GM23248 (cell line): ENCODE measurements at regions not wholly inside any gene's neighbourhood (a gene's known extent, or its start where the extent isn't known, plus 50 kb on each side); places are given as distances from the start of the nearest gene placed in this dataset.

Source experiments
- DNase-seq: peaks from one replicate; pipeline ENCODE4 v3.0.0-alpha.2; 2015
- H2AFZ ChIP-seq: fragments of 200-600 bp; sonication (generic); 2 replicates; pipeline ENCODE4 v1.6.1; 2016; ENCODE audit warnings: antibody characterized with exemption
- H3F3A ChIP-seq: fragments of 200-600 bp; sonication (generic); 2 replicates; pipeline ENCODE4 v1.6.1; 2016; ENCODE audit warnings: mild to moderate bottlenecking, antibody characterized with exemption, mixed run types; ENCODE audit not compliant: insufficient read depth
- H3K27ac ChIP-seq: fragments of 200-600 bp; sonication (generic); 2 replicates; pipeline ENCODE4 v1.5.1; 2016; ENCODE audit warnings: mild to moderate bottlenecking
- H3K27me3 ChIP-seq: fragments of 200-600 bp; sonication (generic); replicated peaks from 2 replicates; pipeline ENCODE4 v1.6.1; 2016; ENCODE audit warnings: mild to moderate bottlenecking; ENCODE audit not compliant: insufficient read depth
- H3K36me3 ChIP-seq: fragments of 200-600 bp; sonication (generic); 2 replicates; pipeline ENCODE4 v1.6.1; 2016; ENCODE audit warnings: low read depth, mild to moderate bottlenecking
- H3K4me1 ChIP-seq: fragments of 200-600 bp; sonication (generic); 2 replicates; pipeline ENCODE4 v1.6.1; 2016; ENCODE audit warnings: mild to moderate bottlenecking; ENCODE audit not compliant: insufficient read depth
- H3K4me2 ChIP-seq: fragments of 200-600 bp; sonication (generic); one replicate; pipeline ENCODE4 v1.6.1; 2016; ENCODE audit warnings: mild to moderate bottlenecking; ENCODE audit not compliant: unreplicated experiment
- H3K4me3 ChIP-seq: fragments of 200-600 bp; sonication (generic); 2 replicates; pipeline ENCODE4 v1.5.1; 2016; ENCODE audit warnings: mild to moderate bottlenecking
- H3K79me2 ChIP-seq: fragments of 200-600 bp; sonication (generic); 2 replicates; pipeline ENCODE4 v1.6.1; 2016; ENCODE audit warnings: mild to moderate bottlenecking; ENCODE audit not compliant: insufficient read depth
- H3K9ac ChIP-seq: fragments of 200-600 bp; sonication (generic); 2 replicates; pipeline ENCODE4 v1.6.1; 2016; ENCODE audit warnings: mild to moderate bottlenecking
- H3K9me2 ChIP-seq: fragments of 200-600 bp; sonication (generic); 2 replicates; pipeline ENCODE4 v1.6.1; 2016; ENCODE audit warnings: mixed run types, mild to moderate bottlenecking, moderate library complexity; ENCODE audit not compliant: insufficient read depth
- H3K9me3 ChIP-seq: fragments of 200-600 bp; sonication (generic); one replicate; pipeline ENCODE4 v1.6.1; 2017; ENCODE audit warnings: low read depth
- H4K20me1 ChIP-seq: fragments of 200-600 bp; sonication (generic); 2 replicates; pipeline ENCODE4 v1.6.0; 2016; ENCODE audit not compliant: insufficient read depth
- EZH2 ChIP-seq: fragments of 200-600 bp; sonication (generic); IDR thresholded peaks from 2 replicates; pipeline ENCODE4 v1.6.1; 2018; ENCODE audit warnings: antibody characterized with exemption, mild to moderate bottlenecking; ENCODE audit not compliant: insufficient read depth, poor library complexity, severe bottlenecking
- EZH2phosphoT487 ChIP-seq: fragments of 200-600 bp; sonication (generic); IDR thresholded peaks from 2 replicates; pipeline ENCODE4 v1.6.1; 2018; ENCODE audit warnings: antibody characterized with exemption, moderate library complexity, mild to moderate bottlenecking, low read depth; ENCODE audit not compliant: insufficient read depth
- WGBS, 2 experiments: methylation state at CpG; one replicate each; pipeline ENCODE4 v1.1.6; 2015 to 2017; ENCODE audit warnings: low lambda C conversion rate in 2 of 2, low coverage in 1 of 2; ENCODE audit errors: missing lambda C conversion rate in 2 of 2; 5-methylcytosine and 5-hydroxymethylcytosine counted together
- in situ Hi-C: fragments of 300-500 bp; cut with MboI; formaldehyde crosslinking; loops from 2 replicates; pipeline ENCODE4 v1.15.0; 2020

DNA sequence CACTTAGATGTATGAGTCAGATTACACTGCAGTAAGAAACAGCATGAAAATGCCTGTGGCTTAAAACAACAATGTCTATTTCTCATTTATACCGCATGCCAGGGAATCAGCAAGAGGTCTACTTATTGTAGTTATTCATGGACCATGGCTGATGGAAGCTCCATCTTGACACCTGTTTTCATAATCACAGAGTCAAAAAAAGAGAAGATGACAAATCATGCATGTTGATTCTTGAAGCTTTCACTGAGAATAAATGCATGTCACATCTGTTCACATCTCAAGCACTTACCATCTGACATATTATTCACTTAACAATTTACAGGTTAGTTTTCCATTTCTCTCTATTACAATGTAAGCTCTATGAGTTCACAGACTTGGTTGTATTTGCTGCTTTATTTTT is 194.2 kb upstream of the SLITRK2 start:
- Histone ChIP-seq H3K4me3 (no peak overlapping the region), H3K79me2 (no peaks in the 10 kb centered on the region), H3K9me2 (no peaks in the 10 kb centered on the region), H2AFZ (no peak overlapping the region), H3F3A (no peaks in the 10 kb centered on the region), H3K4me1 (no peaks in the 10 kb centered on the region), H3K27ac (no peak overlapping the region), H3K9me3 (no peaks in the 10 kb centered on the region), H3K4me2 (no peak overlapping the region), H4K20me1 (no peaks in the 10 kb centered on the region), H3K36me3 (no peaks in the 10 kb centered on the region), H3K9ac (no peak overlapping the region), H3K27me3 (no peaks in the 10 kb centered on the region)
- WGBS, 2 experiments = 47 to 100% methylated on average over 1 of the region's 1 CpG
- TF ChIP-seq EZH2phosphoT487 (no peak), EZH2 (no peak)
- in situ Hi-C loops = no loop called here
- no peak for DNase-seq

DNA sequence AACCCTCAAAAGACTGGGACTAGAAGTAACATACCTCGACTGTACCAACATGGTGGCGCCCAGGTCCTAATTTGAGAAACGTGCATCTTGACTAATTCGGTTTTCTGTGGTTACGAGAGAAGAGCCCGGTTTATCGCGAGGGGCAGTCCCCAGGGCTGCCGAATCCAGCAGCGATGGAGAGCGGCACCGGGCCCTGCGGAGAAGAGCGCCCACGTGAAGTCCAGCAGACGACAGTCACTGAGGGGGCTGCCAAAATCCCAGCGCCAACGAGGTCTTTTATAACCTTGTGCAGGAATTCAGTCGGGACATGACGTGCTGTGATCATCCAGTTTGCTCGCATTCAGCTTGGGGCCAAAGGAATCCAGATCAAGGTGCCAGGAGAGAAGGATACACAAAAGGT is 187.5 kb upstream of the SLITRK2 start:
- in situ Hi-C loops = no loop called here

DNA sequence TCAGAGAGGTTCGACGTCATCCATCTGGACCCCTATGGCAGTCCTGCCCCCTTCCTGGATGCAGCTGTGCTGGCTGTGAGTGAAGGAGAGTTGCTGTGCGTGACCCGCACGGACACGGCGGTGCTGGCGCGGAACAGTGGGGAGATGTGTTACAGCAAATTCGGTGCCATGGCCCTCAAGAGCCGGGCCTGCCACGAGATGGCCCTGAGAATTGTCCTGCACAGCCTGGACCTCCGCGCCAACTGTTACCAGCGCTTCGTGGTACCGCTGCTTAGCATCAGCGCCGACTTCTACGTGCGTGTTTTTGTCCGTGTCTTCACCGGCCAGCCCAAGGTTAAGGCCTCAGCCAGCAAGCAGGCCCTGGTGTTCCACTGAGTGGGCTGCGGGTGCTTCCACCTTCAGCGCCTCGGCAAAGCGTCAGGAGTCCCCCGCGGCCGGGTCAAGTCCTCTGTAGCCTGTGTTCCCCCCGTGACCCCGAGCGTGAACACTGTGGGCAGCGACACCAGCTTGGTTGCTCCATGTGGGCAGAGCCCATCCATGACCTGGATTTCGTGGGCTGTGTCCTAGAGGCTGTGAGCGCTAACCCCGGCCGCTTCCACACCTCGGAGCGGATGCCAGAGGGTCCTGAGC is 186.7 kb upstream of the SLITRK2 start:
- no peaks in the 10 kb centered on the region for H3K9me3 ChIP-seq
- in situ Hi-C loops = no loop called here
- H3F3A ChIP-seq = no peaks in the 10 kb centered on the region
- H3K27me3 ChIP-seq = no peaks in the 10 kb centered on the region
- H3K4me1 ChIP-seq = no peaks in the 10 kb centered on the region
- no peaks in the 10 kb centered on the region for H3K9me2 ChIP-seq
- no peak for DNase-seq
- H3K9ac ChIP-seq = no peak overlapping the region
- H3K4me2 ChIP-seq = no peak overlapping the region
- H3K4me3 ChIP-seq = no peak overlapping the region
- 71 to 78% methylated on average over 25 to 33 of the region's 40 CpGs for WGBS, 2 experiments
- H3K36me3 ChIP-seq = no peaks in the 10 kb centered on the region
- H3K79me2 ChIP-seq = no peaks in the 10 kb centered on the region
- no peaks in the 10 kb centered on the region for H4K20me1 ChIP-seq
- TF ChIP-seq EZH2 = no peak
- no peak for TF ChIP-seq EZH2phosphoT487
- H2AFZ ChIP-seq = no peak overlapping the region
- H3K27ac ChIP-seq = no peak overlapping the region

More for the DNA sequence above, 187.5 kb upstream of the SLITRK2 start:
- no peaks in the 10 kb centered on the region for H4K20me1 ChIP-seq
- no peaks in the 10 kb centered on the region for H3K36me3 ChIP-seq
- H3K79me2 ChIP-seq = no peaks in the 10 kb centered on the region
- no peak overlapping the region for H3K27ac ChIP-seq
- H3F3A ChIP-seq = no peaks in the 10 kb centered on the region
- H3K9me3 ChIP-seq = no peaks in the 10 kb centered on the region
- H2AFZ ChIP-seq = no peak overlapping the region
- no peaks in the 10 kb centered on the region for H3K4me1 ChIP-seq
- TF ChIP-seq EZH2 (no peak), EZH2phosphoT487 (no peak)
- DNase-seq = no peak
- no peaks in the 10 kb centered on the region for H3K27me3 ChIP-seq
- no peak overlapping the region for H3K4me2 ChIP-seq
- H3K9me2 ChIP-seq = no peaks in the 10 kb centered on the region
- H3K4me3 ChIP-seq = no peak overlapping the region
- whole genome bisulfite sequencing, 2 experiments = 63 to 68% methylated on average over 20 of the region's 21 CpGs
- H3K9ac ChIP-seq = no peak overlapping the region

DNA sequence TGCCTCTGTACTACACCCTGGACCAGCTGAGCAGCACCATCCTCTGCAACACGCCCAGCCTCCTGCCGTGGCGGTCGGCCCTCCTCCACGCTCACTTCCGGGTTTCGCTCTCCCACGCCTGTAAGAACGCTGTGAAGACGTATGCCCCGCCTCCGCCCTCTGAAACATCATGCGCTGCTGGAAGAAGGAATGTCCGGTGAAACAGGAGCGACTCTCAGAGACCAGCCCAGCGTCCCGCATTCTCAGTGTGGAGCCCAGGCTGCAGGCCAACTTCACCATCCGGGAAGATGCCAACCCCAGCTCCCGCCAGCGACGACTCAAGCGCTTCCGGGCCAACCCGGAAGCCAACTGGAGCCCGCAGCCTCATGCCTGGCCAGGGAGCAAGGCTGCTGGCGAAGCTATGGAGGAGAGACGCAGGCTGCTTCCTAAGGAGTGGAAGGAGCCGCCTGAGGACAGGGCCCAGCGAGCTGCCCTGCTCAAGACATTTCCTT is 186.1 kb upstream of the SLITRK2 start:
- in situ Hi-C loops = no loop called here
- H3K27me3 ChIP-seq = no peaks in the 10 kb centered on the region
- DNase-seq = no peak
- H2AFZ ChIP-seq = no peak overlapping the region
- H4K20me1 ChIP-seq = no peaks in the 10 kb centered on the region
- no peak overlapping the region for H3K27ac ChIP-seq
- no peaks in the 10 kb centered on the region for H3K9me2 ChIP-seq
- no peaks in the 10 kb centered on the region for H3K4me1 ChIP-seq
- no peak overlapping the region for H3K9ac ChIP-seq
- H3K4me2 ChIP-seq = no peak overlapping the region
- H3F3A ChIP-seq = no peaks in the 10 kb centered on the region
- WGBS, 2 experiments = 65 to 82% methylated on average over 22 to 28 of the region's 29 CpGs
- no peak overlapping the region for H3K4me3 ChIP-seq
- TF ChIP-seq EZH2phosphoT487 (no peak), EZH2 (no peak)
- H3K36me3 ChIP-seq = no peaks in the 10 kb centered on the region
- no peaks in the 10 kb centered on the region for H3K79me2 ChIP-seq
- no peaks in the 10 kb centered on the region for H3K9me3 ChIP-seq
